ENCODE measurements at regions not wholly inside any gene's neighbourhood (a gene's known extent, or its start where the extent isn't known, plus 50 kb on each side); places are given as distances from the start of the nearest gene placed in this dataset.

DNA sequence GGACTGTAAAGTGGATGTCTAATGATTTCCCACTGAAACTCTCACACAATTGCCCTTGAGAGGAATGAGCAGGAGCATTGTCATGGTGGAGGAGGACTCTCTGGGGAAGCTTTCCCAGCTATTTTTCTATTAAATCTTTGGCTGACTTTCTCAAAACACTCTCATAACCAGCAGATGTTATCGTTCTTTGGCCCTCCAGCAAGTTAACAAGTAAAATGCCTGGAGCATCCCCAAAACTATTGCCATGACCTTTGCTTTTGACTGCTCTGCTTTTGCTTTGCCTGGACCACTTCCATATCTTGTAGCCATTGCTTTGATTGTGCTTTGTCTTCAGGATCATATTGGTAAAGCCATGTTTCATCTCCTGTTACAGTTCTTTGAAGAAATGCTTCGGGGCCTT is 120.2 kb upstream of the PDE5A start:
- Histone ChIP-seq H3K36me3 (no peaks in the 10 kb centered on the region), H3K4me3 (no peak overlapping the region), H3K27me3 (no peaks in the 10 kb centered on the region), H3K9me3 (ENCODE audit: low read depth) (no peaks in the 10 kb centered on the region), H3K27ac (no peak overlapping the region), H3K4me1 (ENCODE audit: low read depth) (peaks cover 3% of the 10 kb centered on the region)
- TF ChIP-seq, protein P1, sequence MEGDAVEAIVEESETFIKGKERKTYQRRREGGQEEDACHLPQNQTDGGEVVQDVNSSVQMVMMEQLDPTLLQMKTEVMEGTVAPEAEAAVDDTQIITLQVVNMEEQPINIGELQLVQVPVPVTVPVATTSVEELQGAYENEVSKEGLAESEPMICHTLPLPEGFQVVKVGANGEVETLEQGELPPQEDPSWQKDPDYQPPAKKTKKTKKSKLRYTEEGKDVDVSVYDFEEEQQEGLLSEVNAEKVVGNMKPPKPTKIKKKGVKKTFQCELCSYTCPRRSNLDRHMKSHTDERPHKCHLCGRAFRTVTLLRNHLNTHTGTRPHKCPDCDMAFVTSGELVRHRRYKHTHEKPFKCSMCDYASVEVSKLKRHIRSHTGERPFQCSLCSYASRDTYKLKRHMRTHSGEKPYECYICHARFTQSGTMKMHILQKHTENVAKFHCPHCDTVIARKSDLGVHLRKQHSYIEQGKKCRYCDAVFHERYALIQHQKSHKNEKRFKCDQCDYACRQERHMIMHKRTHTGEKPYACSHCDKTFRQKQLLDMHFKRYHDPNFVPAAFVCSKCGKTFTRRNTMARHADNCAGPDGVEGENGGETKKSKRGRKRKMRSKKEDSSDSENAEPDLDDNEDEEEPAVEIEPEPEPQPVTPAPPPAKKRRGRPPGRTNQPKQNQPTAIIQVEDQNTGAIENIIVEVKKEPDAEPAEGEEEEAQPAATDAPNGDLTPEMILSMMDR (IDR thresholded peaks at IDR 0.05; ENCODE audit: low read depth, low read length) = no peak
- no peak for DNase-seq (ENCODE audit: low read depth in 1 of 2, low spot score in 1 of 2)

DNA sequence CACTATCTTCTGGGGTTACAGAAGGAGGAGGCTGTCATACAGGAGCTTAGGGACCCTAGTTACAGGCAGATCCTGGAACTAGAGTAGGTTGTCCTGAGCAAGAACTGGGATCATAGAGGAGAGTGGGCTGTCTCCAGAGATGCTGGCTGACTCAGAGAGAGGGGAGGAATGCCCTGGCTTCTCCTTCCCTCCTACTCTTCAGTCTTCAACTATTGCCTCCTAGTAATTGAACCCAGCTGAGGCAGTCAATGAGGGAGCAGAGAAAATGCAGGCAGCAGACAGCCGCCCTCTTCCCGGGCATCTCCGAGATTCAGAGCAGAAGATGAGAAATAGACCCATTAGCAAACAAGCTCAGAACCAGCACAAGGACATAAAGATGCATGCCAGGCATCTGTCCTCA is 118.3 kb upstream of the PDE5A start:
- Histone ChIP-seq H3K4me1 (ENCODE audit: low read depth) (peaks cover 3% of the 10 kb centered on the region), H3K36me3 (no peaks in the 10 kb centered on the region), H3K27ac (no peak overlapping the region), H3K4me3 (no peak overlapping the region), H3K27me3 (no peaks in the 10 kb centered on the region), H3K9me3 (ENCODE audit: low read depth) (no peaks in the 10 kb centered on the region)
- DNase-seq (ENCODE audit: low read depth in 1 of 2, low spot score in 1 of 2) = no peak
- TF ChIP-seq, protein P1 (IDR thresholded peaks at IDR 0.05; ENCODE audit: low read depth, low read length) = no peak

DNA sequence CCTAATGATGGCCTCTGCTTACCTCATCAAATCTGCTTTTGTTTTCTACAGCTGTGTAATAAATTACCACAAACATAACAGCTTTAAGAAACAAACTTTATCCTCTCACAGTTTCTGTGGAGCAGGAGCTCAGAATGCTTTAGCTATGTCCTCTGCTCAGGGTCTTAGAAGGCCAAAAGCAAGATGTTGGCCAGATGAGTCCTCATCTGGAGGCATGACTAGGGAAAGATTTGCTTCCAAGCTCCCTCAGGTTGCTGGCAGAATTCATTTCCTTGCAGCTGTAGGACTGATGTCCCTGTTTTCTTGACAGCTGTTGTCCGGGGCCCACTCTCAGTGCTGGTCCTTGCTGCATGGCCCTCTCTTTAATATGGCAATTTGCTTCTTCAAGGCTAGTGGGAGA is 116.7 kb upstream of the PDE5A start:
- peaks cover 3% of the 10 kb centered on the region for H3K4me1 ChIP-seq (ENCODE audit: low read depth)
- TF ChIP-seq, protein P1 (IDR thresholded peaks at IDR 0.05; ENCODE audit: low read depth, low read length) = no peak

DNA sequence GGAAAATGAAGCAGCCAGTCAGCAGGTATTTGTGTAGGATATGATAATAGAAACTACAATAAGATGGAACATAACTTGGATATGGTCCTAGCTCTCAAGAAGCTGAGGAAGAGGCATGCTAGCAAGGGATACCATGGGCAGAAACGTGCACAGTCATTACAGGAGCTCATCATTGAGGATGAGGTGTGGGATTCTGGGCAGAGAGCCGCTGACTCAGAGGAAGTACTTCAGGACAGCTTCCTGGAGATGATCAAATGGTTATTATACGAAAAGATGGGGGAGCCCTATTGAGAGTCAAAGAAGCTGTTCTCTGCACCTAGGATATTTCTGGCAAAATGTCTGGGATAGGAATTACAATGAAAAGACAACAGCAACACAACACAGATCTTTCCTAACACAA is 116.0 kb upstream of the PDE5A start:
- DNase-seq (ENCODE audit: low read depth in 1 of 2, low spot score in 1 of 2) = no peak
- no peaks in the 10 kb centered on the region for H3K27me3 ChIP-seq
- TF ChIP-seq, protein P1 (IDR thresholded peaks at IDR 0.05; ENCODE audit: low read depth, low read length) = no peak
- no peak overlapping the region for H3K27ac ChIP-seq
- H3K9me3 ChIP-seq (ENCODE audit: low read depth) = no peaks in the 10 kb centered on the region
- no peaks in the 10 kb centered on the region for H3K36me3 ChIP-seq
- H3K4me3 ChIP-seq = no peak overlapping the region
- H3K4me1 ChIP-seq (ENCODE audit: low read depth) = no peaks in the 10 kb centered on the region

More for the DNA sequence above, 116.7 kb upstream of the PDE5A start:
- Histone ChIP-seq H3K9me3 (ENCODE audit: low read depth) (no peaks in the 10 kb centered on the region), H3K27ac (no peak overlapping the region), H3K4me3 (no peak overlapping the region), H3K27me3 (no peaks in the 10 kb centered on the region), H3K36me3 (no peaks in the 10 kb centered on the region)
- no peak for DNase-seq (ENCODE audit: low read depth in 1 of 2, low spot score in 1 of 2)

DNA sequence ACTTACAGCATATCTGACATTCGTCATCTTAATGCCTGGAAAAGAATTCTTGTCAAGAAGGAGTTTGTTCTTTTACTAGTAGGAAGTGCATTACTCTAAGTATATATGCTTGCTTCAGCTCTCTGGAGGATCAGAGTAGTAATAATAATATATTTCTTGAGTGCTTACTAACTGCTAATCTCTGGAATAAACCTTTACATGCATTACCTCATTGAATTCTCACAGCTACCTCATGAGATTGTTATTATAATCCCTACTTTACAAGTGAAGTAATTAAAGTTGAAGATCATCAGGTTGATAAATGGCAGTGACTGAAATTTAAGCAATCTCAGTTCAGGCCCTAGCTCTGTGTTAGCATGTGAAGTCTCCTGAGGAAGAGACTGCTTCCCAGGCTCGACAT is 115.0 kb upstream of the PDE5A start:
- no peaks in the 10 kb centered on the region for H3K4me1 ChIP-seq (ENCODE audit: low read depth)
- TF ChIP-seq, protein P1 (IDR thresholded peaks at IDR 0.05; ENCODE audit: low read depth, low read length) = no peak

DNA sequence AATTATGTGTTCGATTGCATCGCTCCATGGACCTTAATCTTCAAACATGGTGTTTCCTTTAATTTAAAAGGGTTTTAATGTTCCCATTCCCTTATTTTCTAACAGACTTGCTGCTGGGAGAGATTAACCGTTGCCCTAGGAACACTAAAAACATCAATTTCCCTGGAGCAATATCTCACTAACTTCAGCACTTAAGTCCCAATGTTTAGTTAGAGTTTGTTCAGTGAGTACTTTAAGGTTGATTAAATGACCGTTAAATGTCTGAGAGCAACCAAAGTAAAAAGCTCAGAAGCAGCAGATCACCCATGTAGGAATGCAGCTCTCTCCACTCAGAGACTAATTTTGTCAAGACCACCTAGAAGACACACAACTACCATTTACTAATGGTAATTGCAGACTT is 111.2 kb upstream of the PDE5A start:
- Histone ChIP-seq H3K4me1 (ENCODE audit: low read depth) (peaks cover 7% of the 10 kb centered on the region), H3K4me3 (no peak overlapping the region), H3K27ac (no peak overlapping the region), H3K36me3 (no peaks in the 10 kb centered on the region), H3K27me3 (no peaks in the 10 kb centered on the region), H3K9me3 (ENCODE audit: low read depth) (no peaks in the 10 kb centered on the region)
- DNase-seq (ENCODE audit: low read depth in 1 of 2, low spot score in 1 of 2) = no peak
- TF ChIP-seq, protein P1 (IDR thresholded peaks at IDR 0.05; ENCODE audit: low read depth, low read length) = no peak

More for the DNA sequence above, 115.0 kb upstream of the PDE5A start:
- H3K4me3 ChIP-seq = no peak overlapping the region
- H3K36me3 ChIP-seq = no peaks in the 10 kb centered on the region
- no peaks in the 10 kb centered on the region for H3K27me3 ChIP-seq
- H3K27ac ChIP-seq = no peak overlapping the region
- DNase-seq (ENCODE audit: low read depth in 1 of 2, low spot score in 1 of 2) = no peak
- no peaks in the 10 kb centered on the region for H3K9me3 ChIP-seq (ENCODE audit: low read depth)

All from cardiac muscle cell (in vitro differentiated cells and primary cell).